LNCaP clone FGC (cell line): ENCODE measurements at regions not wholly inside any gene's neighbourhood (a gene's known extent, or its start where the extent isn't known, plus 50 kb on each side); places are given as distances from the start of the nearest gene placed in this dataset.

Experiments
- DNase-seq: peaks from one replicate; pipeline ENCODE4 v3.0.0-alpha.2; 2011; ENCODE audit warnings: low read depth
- H3K4me3 ChIP-seq: 2 replicates; pipeline ENCODE4 v1.5.1; 2011; ENCODE audit warnings: mild to moderate bottlenecking, low read depth, low read length, control low read depth
- CTCF ChIP-seq: IDR thresholded peaks from 2 replicates; pipeline ENCODE4 v1.5.1; 2012; ENCODE audit warnings: mild to moderate bottlenecking; ENCODE audit not compliant: control insufficient read depth, insufficient read depth; ENCODE audit errors: extremely low read depth

GRCh38 chr5:50922942-50923767, 256.7 kb downstream of the PARP8 start:
- no peak overlapping the region for H3K4me3 ChIP-seq
- no peak for DNase-seq
- no peak for TF ChIP-seq CTCF

- no peak for TF ChIP-seq CTCF
- DNase-seq, result no peak
Measured at GRCh38 chr5:50923768-50924494, 257.5 kb downstream of the PARP8 start.

GRCh38 chr5:50927953-50928352, 261.5 kb downstream of the PARP8 start:
- no peak for DNase-seq
- TF ChIP-seq CTCF, result no peak
- no peak overlapping the region for H3K4me3 ChIP-seq

More at GRCh38 chr5:50923768-50924494, 257.5 kb downstream of the PARP8 start:
- no peak overlapping the region for H3K4me3 ChIP-seq

- no peak for TF ChIP-seq CTCF
- no peak overlapping the region for H3K4me3 ChIP-seq
- no peak for DNase-seq
Measured at GRCh38 chr5:50929174-50929573, 262.7 kb downstream of the PARP8 start.

- no peak overlapping the region for H3K4me3 ChIP-seq
- TF ChIP-seq CTCF, result no peak
- no peak for DNase-seq
Measured at GRCh38 chr5:50934343-50934742, 267.9 kb downstream of the PARP8 start.

- no peak for DNase-seq
- no peak overlapping the region for H3K4me3 ChIP-seq
- no peak for TF ChIP-seq CTCF
Measured at GRCh38 chr5:50945139-50945538, 278.7 kb downstream of the PARP8 start.
